GM13977 (cell line): ENCODE measurements at regions not wholly inside any gene's neighbourhood (a gene's known extent, or its start where the extent isn't known, plus 50 kb on each side); places are given as distances from the start of the nearest gene placed in this dataset.

Experiments
- DNase-seq: peaks from one replicate; pipeline ENCODE4 v3.0.0; 2012; ENCODE audit warnings: low spot score
- in situ Hi-C: fragments of 300-500 bp; cut with MboI; formaldehyde crosslinking; loops from one replicate; pipeline ENCODE4 v1.12.0; 2022; ENCODE audit warnings: low sequenced_read_pairs, low pct_unique_long_range_greater_than_20kb, mixed read lengths, inconsistent platforms; ENCODE audit not compliant: unreplicated experiment
- TF ChIP-seq, protein P1 (sequence below): IDR thresholded peaks from 2 replicates; pipeline ENCODE4 v1.5.1; 2012; ENCODE audit warnings: mild to moderate bottlenecking, control low read depth; ENCODE audit not compliant: insufficient read depth; ENCODE audit errors: extremely low read depth, missing control alignments

DNA sequence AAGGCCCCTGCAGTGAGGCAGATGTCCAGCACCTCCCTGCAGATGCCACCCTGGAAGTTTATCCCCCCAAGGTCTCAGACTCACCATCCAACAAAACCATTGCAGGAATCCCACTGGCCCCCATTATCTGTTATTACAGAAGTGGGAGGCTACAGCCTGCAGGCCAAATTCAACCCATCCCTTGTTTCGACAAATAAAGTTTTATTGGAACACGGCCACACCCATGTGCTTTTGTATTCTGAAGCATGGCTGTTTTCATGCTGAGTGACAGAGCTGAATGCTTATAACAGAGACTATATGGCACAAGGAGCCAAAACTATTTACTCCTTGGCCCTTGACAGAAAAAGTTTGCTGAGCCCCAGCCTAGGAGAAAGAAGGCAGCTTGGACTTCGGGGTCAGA lies 428.8 kb downstream of the CDK5RAP2 start:
- TF ChIP-seq, protein P1, sequence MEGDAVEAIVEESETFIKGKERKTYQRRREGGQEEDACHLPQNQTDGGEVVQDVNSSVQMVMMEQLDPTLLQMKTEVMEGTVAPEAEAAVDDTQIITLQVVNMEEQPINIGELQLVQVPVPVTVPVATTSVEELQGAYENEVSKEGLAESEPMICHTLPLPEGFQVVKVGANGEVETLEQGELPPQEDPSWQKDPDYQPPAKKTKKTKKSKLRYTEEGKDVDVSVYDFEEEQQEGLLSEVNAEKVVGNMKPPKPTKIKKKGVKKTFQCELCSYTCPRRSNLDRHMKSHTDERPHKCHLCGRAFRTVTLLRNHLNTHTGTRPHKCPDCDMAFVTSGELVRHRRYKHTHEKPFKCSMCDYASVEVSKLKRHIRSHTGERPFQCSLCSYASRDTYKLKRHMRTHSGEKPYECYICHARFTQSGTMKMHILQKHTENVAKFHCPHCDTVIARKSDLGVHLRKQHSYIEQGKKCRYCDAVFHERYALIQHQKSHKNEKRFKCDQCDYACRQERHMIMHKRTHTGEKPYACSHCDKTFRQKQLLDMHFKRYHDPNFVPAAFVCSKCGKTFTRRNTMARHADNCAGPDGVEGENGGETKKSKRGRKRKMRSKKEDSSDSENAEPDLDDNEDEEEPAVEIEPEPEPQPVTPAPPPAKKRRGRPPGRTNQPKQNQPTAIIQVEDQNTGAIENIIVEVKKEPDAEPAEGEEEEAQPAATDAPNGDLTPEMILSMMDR = no peak
- no peak for DNase-seq
- in situ Hi-C loops = no loop called here

DNA sequence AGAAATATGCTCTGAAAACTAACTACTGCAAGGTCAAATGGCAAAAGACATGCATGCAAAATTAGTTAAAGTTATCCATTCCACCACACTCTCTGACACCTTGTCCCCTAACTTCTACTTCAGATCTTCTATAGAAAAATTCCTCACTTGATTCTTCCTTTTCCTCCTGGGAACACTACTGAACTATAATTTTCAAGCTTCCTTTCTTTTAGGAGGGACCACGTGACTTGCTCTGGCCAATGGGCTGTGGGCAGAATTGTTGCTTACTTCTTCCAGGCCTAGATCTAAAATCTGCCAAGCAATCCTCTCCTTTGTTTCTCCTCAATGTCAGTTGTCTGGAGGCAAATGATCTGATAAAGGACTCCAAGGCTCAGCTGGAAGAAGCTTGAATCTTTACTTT lies 441.0 kb downstream of the CDK5RAP2 start:
- no peak for DNase-seq
- in situ Hi-C loops = no loop called here
- TF ChIP-seq, protein P1 = no peak

DNA sequence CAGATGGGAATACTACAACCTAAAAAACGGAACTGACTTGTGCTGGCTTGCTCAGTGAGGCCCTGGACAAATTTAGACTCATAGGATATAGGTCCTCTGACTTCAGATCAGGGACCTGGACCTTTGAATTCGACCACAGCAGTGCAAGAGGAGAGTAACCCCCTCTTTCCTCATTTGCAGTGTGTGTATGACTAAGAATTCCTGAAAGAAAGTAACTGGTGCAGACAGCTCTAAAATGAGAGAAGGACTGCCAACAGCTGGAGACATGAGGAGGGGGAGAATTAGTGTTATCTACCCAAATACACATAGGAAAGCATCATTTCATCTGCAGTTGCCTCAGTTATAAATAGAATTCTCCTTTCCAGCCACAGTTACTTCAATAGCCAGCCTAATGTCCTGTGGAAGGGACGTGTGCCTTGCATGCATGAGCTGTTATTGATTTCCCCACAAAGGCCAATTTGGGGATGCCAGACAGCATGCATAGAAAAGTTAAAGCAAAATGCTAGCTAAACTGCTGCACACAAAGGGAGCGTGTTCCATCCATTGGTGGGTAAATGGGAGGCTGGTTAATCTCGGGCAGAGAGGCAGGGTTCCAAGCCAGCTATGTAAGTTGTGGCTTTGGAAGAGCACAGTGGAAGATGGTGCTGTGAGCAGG lies 442.7 kb downstream of the CDK5RAP2 start:
- DNase-seq = no peak
- in situ Hi-C loops = no loop called here
- TF ChIP-seq, protein P1 = no peak

DNA sequence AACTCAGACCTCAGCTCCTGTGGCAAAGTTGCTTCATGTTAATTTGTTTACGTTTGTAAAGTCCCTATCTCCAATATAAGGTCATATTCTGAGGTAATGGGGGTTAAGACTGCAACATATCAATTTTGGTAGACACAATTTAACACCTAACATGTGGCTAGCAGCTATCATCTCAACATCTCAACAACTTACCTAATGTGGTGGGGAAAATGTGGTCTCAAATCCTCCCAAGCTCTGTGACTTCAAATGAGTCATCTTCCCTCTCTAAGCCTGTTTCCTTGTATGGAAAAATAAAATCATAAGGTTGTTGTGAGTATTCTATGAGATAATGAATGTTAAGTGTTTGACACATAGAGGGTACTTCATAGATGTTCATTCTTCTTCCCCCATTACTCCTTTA lies 443.3 kb downstream of the CDK5RAP2 start:
- DNase-seq = no peak
- in situ Hi-C loops = no loop called here

DNA sequence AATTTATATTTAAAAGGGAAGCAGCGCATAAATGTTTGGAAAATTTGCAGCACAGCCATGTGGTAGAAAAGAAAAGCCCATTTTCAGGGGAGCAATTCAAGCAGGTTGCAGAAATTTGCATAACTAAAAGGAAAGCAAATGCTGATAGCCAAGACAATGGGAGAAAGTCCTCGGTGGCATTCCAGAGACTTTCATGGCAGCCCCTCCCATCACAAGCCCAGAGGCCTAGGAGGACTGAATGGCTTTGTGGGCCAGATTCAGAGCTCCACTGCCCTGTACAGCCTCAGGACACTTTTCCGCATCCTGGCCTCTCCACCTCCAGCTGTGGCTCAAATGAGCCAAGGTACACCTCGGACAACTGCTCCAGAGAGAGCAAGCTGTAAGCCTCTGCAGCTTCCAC lies 462.9 kb downstream of the CDK5RAP2 start:
- in situ Hi-C loops = no loop called here
- TF ChIP-seq, protein P1 = no peak
- DNase-seq = no peak

More for the DNA sequence above, 443.3 kb downstream of the CDK5RAP2 start:
- TF ChIP-seq, protein P1 = no peak

DNA sequence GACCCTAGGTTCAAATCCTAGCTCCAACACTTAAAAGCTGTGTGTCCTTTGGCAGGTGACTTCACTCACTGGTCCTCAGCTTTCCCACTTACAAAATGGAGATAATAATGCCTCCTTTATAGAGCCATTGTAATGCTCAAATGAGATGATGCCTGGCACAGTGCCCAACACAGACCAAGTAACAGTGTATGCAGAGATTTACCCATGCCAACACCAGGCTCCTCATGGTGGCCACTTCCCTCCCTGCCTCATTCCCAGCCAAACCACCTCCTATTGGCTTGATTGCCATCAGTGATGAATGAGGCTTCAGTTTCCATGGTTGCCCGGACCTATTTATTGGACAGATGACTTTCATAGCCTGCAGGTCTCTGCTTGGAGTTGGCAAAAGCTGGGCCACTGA lies 469.4 kb downstream of the CDK5RAP2 start:
- TF ChIP-seq, protein P1 = no peak
- DNase-seq = no peak
- in situ Hi-C loops = no loop called here

DNA sequence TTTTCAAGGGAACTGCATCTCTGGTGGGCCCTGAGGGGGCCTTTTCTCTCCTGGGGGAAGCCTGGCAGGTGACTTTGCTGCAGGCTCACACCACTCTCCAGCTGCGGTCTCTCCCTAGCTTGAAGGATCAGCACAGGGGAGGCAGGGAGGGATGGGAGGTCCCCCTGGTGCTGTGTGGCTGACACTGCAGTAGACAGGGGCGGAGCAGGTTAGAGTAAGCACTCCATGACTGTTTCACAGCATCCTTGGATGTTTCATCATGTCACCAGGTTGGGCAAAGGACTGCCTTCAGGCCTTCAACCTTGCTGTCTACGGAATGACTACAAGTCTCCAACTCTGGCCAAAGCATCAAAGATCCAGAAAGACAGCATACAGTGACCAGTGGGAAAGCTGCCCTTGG lies 470.7 kb downstream of the CDK5RAP2 start:
- TF ChIP-seq, protein P1 = no peak
- no peak for DNase-seq
- in situ Hi-C loops = no loop called here
